ENCODE measurements at regions not wholly inside any gene's neighbourhood (a gene's known extent, or its start where the extent isn't known, plus 50 kb on each side); places are given as distances from the start of the nearest gene placed in this dataset.
"Not testable (repeated sequence)": the region's sequence is repeated elsewhere in the genome, so short reads cannot be mapped to it uniquely, and the experiment has no call there.

DNA sequence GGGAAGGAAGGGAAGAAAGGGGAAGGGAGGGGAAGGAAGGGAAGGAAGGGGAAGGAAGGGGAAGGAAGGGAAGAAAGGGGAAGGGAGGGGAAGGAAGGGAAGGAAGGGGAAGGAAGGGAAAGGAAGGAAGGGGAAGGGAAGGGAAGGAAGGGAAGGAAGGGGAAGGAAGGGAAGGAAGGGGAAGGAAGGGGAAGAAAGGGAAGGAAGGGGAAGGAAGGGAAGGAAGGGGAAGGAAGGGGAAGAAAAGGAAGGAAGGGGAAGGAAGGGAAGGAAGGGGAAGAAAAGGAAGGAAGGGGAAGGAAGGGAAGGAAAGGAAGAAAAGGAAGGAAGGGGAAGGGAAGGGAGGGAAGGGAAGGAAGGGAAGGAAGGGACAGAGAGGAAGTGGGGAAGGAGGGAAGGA, 295.7 kb upstream of the PCDH18 start:
- DNase-seq: not testable (repeated sequence)

DNA sequence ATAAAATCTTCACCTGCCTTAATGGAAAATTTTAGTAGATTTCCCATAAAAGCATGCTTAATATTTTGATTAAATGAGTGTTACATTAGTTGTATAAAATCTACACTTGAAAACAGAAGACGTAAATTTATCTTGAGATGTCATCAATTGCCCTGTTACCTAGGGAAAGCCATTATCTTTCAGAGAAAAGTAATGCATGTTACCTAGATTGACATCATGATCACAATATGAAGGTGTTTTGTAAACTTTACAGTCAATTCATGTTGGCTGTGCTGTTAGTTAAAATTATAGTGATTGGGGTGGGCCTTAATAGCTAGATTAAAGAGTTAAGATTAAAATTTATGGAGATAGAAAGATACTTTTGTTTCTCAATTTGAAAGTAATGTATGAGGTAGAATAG, 293.2 kb upstream of the PCDH18 start:
- no peak for DNase-seq

DNA sequence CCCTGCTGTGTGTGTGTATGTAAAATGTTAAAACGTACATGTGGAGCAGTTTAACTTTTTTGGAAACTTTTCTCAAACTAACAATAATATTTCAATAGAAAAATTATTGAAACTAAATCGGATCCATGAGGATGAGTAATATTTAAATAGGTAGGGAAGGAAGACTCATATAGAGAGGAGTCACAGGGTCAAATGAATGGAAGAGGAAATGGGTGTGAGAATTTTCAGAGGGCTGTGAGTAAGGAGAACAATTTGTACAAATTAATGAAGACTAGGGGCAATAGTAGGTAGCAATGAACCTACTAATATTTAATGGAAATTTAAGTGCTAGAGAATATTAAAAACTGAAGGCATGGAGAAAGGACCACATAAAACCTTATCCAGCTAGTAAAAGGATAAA, 290.7 kb upstream of the PCDH18 start:
- DNase-seq: no peak

DNA sequence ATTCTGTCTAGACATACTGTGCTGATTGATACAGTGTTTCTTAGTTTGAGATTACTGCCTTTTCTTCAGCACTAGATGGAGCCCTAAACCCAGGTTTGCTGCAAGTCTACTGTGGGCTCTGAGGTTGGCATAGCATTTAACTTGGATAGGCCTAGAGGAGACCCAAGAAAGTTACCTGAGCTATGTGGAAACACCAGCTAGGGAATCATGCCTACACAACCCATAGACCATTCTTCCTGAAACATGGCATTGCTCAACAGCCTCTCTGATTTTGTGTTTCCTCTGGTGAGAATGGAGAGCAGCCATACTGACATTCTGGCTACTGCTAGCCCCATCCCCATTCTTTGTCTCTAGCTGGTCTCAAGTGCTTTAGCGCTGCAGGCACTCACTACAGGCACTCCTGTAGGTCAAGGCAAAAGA, 287.7 kb upstream of the PCDH18 start:
- peak; percentile 65 for DNase-seq

DNA sequence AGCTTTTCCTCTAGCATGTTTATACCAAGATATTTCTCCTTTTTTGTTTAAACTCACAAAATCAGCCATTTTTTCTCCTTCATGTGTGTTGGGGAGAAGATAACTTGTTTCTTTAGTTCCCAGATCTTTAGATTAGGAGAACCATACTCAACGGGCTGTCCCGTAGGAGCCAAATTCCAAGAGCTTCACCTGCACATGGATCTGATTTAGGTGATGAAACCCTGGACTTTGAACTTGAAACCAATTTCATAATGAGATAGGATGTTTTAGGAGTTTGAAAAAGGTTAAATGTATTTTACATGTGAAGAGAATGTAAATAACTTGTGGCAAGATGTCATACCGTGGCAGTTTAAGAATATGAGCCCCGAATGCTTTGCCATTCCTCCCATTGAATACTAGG, 280.0 kb upstream of the PCDH18 start:
- DNase-seq: no peak

DNA sequence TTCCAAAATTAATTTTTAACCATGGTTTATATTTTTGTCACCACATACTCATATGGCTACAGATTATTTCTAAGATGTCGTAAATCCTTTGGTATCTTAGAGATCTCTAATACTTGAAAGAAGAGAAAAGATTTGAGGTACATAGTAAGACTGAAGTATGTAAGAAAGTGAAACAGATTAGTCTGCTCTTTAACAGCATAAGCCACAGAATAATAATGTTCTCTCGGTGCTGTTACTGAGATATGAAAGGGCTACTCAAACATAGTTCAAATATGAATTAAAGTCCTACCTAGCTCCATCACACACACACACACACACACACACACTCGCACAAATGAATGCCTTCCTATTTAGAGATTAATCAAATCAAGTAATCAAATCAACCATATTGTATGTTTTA, 274.1 kb upstream of the PCDH18 start:
- DNase-seq: no peak

DNA sequence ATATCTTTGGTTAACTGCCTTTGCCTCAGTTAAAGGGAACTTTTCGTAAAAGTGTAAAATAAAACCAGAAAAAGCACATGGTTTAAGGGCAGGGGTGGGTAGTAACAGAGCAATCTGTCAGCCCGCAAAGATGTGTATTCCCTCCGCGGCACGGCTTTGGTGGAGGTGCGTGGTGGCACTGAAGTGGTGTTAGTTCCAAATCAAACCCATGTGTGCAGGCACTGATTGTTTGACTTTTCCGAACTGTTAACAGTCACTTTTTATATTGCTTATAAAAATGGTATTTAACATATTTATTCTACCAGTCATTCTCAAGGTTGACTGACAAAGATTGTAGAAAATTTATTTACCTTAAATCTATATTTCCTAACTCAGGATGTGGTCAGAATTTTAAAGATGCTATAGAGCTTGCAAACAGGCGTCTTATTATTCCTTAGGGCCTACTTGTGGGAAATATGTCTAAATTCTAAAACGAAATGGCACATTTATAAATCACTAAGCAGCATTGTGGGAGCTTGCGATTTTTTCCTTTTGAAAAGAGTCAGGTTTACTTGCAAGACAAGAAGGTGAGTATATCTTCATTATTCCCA, 272.7 kb upstream of the PCDH18 start:
- DNase-seq: no peak

DNA sequence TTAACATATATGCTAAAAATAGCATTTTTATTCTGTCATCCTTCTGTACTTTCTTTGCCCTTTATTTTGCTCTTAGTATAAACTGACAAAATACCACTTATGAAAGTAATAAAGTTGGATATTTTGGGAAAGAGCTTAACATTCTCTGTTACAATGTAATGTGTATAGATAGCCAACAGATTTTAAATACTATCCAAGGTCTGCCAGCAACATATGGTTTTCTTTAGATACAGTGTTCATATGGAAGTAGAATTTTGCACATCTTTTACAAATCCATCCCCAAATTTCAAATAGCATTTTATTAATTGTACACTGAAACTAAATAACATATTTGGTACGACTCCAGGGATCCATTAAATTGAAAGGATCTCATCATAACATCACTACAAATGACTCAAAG, 268.6 kb upstream of the PCDH18 start:
- no peak for DNase-seq

DNA sequence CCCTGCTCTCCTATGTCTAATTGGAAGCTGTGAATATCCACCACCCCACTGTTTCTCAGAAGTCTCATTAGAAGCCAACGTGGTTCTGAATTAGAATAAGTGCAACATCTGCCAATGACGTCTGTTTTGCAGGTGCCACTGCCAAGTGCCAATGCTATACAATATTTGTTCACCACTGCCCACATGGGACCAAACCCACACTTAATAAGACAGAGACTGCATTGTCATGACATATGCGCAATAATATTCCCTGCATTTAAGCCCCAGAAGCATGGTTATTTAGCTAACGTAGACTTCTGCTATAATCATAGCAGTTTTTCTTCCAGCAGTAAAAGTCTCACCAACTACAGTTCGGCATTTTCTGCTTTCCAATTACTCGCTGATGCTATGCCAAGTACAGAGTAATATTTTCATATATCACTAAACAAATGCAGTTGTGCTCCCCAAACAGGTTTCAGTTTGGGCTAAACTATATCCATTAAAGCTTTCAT, 262.5 kb upstream of the PCDH18 start:
- no peak for DNase-seq

DNA sequence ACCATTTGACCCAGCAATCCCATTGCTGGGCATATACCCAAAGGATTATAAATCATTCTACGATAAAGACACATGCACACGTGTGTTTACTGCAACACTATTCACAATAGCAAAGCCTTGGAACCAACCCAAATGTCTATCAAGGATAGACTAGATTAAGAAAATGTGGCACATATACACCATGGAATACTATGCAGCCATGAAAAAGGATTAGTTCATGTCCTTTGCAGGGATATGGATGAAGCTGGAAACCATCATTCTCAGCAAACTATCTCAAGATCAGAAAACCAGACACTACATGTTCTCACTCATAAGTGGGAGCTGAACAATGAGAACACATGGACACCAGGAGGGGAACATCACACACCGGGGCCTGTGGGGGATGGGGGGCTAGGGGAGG, 257.0 kb upstream of the PCDH18 start:
- DNase-seq: not testable (repeated sequence)

DNA sequence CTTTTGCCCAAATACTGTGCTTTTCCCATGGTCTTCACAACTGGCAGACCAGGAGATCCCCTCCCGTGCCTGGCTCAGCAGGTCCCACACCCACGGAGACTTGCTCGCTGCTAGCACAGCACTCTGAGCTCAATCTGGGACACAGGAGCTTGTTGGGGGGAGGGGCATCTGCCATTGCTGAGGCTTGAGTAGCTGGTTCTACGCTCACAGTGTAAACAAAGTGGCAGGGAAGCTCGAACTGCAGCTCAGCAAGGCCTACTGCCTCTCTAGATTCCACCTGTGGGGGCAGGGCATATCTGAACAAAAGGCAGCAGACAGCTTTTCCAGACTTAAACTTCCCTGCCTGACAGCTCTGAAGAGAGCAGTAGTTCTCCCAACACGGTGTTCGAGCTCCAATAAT, 251.6 kb upstream of the PCDH18 start:
- DNase-seq: not testable (repeated sequence)

DNA sequence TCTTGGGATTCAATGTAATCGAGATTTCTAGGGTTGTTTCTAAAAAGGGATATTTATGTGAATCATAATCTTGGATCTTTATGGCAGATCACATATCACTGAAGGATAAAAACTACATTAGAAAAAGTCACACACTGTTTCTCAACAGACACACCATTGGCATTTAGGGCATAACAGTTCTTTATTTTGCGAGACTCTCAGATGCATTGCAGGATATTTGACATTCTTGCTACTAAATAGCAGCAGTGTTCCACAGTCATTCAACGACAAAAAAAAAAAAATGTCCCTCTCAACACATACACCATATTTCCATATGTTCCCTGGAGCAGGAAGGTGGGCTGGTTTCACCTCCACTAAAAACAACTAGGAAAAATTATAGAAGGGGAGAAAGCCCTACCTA, 243.4 kb upstream of the PCDH18 start:
- no peak for DNase-seq

DNA sequence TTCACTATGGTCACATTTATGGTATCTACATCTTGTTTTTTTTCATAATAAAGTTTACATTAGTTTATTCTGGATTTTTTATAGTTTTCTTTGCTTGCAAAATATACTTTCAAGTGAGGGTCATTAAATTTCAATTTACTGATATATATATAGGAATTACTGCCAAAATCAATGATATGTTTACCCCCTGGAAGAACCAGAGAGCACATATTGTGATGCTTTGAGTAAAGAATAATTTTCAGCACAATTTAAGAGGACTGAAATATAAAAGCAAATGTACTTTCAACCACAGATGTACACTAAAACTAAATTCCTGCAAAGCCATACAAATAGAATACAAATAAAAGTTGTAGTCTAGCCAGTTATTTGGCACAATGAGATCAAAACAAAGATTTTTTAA, 242.2 kb upstream of the PCDH18 start:
- no peak for DNase-seq

DNA sequence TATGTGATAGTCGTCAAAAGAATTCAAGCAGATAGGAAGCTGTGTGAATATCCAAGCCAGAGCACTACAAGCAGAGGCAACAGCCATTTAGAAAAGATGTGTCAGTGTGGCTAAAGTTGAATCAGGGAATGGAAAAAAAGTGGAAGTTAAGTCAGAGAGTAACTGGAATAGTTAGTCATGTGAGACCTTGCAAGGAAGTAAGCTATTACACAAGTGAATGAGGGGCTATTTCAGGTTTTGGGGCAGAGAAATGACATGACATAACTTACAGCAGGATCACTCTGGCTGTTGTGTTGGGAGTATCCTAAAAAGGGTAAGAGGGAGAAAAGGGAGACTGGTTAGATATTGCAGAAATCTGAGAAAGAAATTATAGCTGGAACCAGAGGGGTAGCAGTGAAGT, 236.6 kb upstream of the PCDH18 start:
- no peak for DNase-seq

DNA sequence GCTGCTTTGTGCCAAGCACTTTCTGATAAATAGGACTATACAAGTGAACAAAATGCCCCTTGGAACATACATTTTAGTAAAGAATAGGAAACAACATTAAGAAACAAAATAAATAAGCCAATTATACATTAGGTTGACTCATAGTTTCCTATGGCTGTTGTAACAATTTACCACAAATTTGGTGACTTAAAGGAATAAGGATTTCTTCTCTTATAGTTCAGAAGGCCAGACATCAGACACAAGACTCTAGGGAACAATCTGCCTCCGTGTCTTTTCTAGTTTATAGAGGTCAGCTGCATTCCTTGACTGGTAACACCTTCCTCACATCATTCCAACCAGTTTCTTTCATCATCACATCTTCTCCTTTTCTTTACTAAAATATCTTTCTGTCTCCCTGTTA, 235.9 kb upstream of the PCDH18 start:
- no peak for DNase-seq

DNA sequence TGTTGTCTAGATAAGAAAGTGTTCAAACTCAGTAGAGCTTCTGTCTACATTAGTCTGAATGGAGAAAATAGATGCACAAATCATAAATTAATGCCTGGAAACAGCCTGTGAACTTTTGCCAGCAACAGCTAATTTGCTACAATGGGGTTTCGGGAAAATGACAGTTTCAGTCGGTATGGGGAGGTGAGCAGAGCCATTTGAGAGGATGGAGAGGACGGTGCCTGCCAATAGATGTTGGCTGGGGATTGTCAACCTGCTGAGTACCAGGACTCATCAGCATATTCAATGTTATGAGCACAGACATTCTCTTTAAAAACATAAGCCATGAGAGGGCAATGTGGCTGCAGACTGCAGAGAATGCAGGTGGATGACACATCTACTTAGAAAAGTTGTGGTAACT, 230.3 kb upstream of the PCDH18 start:
- no peak for DNase-seq

DNA sequence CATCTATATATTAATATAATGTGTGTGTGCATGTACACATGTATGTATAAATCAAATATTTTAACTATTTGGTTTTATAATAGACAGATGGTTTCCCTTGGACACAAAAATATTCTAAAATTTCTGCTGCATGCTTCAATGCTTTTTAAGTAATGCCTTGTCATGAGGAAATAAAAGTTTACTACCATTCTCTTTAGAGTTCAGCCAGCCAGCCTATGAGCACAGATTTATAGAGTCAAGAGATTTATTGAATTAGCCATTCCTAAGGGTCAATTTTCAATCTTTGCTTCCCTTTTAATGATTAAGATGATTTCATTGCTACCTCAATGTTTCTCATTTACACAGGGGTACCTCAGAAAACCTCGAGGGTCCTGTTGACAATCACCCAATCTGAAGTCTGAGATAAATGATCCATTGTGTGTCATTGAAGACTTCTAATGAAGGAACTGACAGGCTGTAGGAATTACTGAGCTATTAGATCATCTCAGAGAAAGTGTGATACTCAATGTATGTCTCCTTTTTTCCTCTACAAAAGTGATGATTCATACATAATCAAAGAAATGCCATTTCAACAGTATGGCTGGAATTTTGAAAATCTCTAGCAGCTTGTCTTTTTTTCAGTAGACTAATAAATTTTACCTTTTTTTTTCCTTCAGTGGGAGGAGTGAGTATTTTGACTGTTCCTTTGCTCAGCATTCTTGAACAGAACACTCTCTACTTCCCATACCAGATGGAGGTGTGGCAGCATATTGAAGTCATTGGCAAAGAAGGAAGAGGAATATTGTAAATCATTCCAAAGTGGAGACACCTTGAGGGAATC, 222.6 kb upstream of the PCDH18 start:
- no peak for DNase-seq

DNA sequence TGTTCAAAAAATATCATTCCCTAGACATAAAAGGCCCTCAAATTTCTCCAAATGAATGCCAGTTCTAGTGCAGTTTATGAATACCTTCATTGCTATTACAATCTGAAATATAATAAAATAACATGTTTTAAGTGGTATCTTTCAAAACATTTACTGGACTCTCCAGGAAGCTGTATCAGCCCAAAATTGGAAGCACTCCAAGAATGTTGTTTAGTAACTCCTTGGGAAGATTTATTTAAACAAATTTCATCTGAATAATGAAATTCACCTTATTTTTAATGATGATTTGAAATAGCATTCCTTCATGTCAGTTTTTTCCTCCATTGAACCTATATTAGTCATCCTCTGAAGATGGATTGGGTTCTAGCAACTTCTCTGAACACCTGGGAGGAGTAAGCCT, 217.2 kb upstream of the PCDH18 start:
- no peak for DNase-seq

DNA sequence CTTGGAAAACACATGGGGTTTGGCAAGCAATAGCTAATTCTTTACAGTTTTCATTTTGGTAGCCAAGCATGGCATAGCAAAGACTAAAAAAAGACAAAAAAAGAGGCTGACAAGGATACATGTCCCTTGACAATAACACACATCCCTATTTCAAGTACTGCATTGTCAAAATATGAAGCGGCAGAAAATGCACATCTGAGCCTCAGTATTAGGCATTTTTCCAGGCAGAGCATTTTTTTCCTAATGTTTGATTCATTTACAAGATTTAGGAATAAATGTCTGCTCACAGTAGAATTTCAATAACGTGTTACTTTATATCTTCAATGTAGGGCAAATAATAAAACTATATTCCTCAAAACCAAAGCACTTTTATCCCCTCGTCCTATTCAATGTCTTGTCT, 216.3 kb upstream of the PCDH18 start:
- DNase-seq: no peak

DNA sequence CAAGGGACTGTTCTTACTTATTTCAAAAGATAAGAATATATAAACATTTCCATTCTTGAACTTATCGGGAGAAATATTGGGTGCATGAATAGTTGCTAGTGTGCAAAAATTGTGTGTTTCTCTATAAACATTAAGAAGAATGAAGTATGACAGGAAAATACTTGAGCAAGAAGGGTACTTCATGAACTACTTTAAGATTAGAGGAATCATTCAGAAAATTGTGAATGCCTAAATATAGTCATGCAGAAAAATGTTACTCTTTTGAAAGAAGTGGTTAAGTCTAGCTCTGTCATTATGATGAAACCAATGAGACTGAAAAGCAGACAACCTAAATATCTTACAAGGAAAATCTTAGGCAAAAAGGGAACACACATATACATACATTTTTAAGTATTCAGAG, 207.8 kb upstream of the PCDH18 start:
- no peak for DNase-seq

DNA sequence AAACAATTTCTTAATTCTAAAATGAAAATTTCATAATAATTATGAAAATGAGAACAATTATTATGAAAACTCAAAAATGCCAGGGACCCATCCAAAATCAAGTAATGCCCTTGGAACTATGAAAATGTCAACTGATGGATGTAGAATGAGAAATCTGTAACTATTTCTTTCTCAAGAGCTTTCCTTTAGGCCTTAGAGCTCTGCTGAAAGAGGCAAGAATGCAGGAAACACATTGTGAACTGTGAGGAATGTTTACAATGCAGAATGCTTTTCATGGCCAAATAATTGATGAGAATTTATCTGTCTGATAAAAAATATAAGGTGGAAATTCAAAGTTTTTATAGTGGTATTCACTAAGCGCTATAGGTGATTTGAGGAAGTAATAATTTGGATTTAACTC, 207.1 kb upstream of the PCDH18 start:
- no peak for DNase-seq

DNA sequence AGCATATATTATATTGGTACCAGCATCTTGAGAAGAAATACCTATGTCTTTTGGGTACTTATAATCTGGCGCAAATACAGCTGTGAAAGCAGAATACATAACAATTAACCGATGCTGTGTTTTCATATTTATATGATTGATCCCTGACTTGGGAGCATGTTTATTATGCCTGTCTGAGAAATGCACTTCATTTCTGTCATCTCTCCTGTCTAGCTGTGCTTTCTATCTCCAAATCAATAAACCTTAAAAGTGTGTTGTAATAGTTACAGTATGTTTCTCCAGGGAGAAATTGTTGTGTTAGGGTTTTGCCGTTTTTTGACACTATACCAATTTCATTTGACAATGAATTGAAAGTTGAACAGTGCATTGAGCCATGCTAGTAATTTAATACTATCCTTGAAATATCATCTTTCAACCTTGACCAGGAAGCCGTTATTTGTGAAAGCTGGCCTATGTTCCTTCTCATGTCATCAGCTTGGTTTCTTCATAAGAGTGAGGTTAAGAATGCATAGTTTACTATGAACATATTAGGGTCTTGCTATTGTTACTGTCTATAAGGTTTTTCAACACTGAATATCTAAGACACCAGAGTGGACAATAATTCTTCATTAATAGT, 206.2 kb upstream of the PCDH18 start:
- no peak for DNase-seq

DNA sequence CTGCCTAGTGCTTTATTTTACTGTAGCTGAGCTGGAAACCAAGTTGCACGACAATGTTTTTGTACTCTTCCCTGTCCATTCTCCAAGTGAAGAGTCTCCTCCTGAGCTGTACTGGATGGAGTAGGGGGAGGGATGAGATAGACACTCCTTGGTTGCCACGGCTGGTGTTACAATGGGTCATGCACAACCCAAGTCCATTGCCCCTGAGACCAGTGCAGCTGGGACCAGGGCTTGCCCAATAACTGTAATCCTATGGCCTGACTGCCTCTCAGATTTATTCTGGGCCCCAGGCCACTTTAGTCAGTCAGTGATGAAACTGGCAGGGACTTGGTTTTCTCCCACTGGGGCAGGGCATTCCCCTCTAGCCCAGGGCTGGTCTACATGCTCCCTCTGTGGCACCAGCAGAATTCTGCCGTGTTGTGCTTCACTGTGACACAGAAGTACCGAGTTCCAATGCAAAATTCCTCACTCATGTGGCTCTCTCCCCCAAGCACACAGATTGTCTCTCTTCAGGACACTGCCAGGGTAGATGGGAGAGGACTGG, 203.3 kb upstream of the PCDH18 start:
- DNase-seq: no peak

All from NCI-H82 (cell line).